HG03045 (cell line): ENCODE measurements at regions not wholly inside any gene's neighbourhood (a gene's known extent, or its start where the extent isn't known, plus 50 kb on each side); places are given as distances from the start of the nearest gene placed in this dataset.
"Not testable (repeated sequence)": the region's sequence is repeated elsewhere in the genome, so short reads cannot be mapped to it uniquely, and the experiment has no call there.

ENCODE experiments used
- ATAC-seq: cut with Tn5 transposase; IDR thresholded peaks from one replicate; pipeline ENCODE4 v1.9.1; 2021; ENCODE audit warnings: mild to moderate bottlenecking, moderate library complexity; ENCODE audit not compliant: unreplicated experiment

DNA sequence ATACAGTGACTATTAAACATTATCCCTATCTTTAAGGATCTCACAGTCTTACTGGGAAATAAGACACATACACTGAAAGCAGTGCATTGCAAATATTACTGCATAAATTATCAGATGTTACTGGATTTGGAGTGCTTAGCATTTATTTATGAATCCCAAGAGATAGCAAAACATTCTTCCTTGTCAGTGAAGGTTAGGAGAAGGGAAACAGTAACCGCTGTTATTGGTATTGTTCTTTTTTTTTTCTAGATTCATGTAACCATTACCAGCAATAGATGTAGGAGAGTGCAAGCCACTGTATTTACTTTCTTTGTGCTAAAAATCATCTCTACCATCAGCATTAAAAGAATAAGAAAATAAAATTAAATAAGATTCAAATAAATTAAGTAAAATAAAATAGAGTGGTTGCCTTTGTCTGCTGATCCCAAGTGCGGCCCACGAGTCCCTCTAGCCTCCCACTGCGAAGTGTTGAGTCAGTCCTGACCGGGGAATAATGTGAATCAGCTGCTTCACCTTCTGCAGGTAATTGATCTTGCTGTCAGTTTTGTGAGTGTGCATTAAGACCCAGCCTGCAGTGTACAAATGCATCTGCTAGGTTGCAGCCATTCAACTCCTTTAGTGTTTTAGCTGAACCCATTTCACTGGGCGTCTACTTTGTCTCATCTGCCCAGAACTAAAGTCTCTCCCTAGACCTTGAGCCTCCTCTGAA lies 1344.9 kb downstream of the GATA3 start:
- ATAC-seq, result no peak

DNA sequence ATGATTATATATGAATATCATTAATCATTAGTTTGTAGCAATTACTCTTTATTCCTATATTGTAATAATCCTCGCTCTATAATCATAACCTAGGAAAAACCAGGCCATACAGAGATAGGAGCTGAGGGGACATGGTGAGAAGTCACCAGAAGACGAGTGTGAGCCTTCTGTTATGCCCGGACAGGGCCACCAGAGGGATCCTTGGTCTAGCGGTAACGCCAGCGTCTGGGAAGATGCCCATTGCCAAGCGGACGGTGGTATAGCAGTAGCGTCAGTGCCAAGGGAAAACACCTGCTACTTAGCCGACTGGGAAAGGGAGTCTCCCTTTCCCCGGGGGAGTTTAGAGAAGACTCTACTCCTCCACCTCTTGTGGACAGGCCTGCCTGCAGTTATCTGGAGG lies 1347.6 kb downstream of the GATA3 start:
- not testable (repeated sequence) for ATAC-seq

DNA sequence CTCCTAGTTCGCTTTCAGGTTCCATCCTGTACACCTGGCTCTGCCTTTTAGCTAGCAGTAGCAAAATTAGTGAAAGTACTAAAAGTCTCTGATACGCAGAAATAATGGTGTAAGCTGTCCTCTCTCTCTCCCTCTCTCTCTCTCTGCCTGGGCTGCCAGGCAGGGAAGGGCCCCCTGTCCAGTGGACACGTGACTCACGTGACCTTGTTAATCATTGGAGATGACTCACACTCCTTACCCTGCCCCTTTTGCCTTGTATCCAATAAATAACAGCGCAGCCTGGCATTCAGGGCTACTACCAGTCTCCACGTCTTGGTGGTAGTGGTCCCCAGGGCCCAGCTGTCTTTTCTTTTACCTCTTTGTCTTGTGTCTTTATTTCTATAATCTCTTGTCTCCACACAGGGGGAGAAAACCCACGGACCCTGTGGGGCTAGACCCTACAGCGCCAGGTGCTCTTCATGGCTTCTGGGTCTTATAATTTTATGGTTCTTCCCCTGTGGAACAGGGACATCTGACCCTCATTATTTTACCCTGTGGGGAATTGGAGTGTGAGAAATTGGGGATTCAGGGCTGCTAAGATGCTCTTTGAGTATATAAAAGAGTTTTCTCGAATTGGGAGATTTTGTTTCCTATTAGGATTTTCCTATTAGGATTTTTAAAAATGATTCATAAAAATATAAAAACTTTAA lies 1348.2 kb downstream of the GATA3 start:
- not testable (repeated sequence) for ATAC-seq

DNA sequence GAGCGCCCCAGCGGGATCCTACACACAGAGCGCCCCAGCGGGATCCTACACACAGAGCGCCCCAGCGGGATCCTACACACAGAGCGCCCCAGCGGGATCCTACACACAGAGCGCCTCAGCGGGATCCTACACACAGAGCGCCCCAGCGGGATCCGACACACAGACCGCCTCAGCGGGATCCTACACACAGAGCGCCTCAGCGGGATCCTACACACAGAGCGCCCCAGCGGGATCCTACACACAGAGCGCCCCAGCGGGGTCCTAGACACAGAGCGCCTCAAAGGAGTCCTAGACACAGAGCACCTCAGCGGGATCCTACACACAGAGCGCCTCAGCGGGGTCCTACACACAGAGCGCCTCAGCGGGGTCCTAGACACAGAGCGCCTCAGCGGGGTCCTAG lies 1352.7 kb downstream of the GATA3 start:
- not testable (repeated sequence) for ATAC-seq

DNA sequence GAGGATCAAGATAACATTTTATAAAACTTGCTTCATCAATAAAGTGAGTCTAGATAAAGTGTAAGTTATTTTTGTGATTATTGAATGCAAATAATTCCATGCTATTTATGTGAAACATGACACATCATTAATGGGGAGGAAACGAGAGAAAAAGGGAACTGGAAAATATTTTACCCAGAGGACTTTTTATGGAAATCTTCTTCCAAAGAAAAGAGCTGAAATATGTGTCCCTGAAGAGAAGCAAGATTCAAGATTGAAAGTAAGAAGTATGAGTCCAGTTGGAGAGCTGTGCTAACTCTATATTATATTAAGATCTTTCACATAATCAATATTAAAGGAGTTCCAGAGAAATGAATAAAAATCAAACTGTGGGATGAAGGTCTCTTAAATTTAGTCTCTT lies 1361.8 kb downstream of the GATA3 start:
- no peak for ATAC-seq

DNA sequence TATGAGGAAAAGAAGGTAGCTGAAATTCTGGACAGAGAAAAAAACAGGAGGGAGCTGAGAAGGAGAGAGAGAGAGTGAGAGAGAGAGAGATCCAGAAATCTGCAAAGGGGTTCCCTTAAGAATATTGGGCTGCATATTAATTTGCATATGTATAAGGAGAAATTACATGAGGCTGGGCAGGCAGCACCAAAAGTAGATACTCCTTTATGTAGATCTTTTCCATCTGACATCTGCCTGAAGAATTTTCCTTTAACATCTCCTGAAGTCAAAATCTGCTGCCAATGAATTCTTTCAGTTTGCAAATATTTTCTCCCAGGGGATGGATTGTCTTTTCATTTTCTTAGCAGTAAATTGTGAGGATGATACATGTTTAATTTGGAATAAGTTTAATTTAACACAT lies 1365.3 kb downstream of the GATA3 start:
- ATAC-seq, result no peak

DNA sequence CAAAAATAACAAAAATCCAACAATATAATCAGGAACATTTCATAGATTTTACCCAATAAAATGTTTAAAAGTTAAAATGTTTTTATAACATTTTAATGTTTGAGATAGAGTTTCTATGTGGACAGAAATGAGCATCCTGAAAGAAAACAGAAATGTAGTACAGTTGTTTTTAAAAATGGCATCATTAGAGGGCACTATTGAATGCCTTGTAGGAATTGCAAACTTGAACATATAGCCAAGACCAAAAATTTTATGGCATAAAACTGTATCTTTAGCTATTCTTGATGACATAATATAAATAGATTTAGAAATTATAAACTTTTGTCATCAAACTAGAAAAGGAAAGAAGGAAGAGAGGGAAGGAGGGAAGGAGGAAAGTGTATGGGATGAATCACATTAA lies 1372.7 kb downstream of the GATA3 start:
- no peak for ATAC-seq

DNA sequence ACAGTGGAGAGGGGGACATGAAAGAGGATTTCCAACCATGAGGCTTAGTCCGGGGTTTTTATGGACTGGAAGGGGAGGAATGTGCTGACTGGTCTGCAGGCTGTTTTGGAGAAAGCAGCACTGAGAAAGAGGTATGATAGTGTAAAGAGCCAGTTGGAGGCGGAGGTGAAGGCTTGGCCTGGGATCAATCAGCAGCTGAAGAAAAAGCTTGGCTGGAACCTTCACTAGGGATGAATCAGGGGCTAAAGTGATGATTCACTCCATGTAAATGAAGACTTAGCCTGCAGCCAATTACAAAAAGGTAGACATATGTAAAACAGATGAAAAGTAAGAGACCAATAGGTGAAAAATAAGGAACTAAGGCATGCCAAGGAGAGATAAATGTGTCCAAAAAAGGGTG lies 1382.6 kb downstream of the GATA3 start:
- no peak for ATAC-seq

DNA sequence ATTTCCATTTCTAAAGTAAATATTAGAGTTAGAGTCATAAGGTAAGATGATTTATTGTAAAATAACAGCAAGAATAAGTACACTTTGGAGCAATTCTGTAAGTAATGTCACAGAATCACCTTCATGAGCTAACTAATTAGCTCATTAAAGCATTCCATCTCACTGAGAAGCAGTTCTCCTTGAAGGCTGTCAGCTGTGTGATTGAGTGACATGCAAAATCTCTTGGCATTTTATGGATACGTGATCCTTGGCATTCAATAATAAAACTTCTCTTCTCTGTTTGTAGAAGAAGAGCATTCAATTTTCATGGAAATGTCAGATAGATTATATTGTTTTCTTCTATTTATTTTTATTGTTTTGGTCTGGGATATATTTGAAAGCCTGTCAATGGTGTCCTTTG lies 1389.3 kb downstream of the GATA3 start:
- no peak for ATAC-seq

DNA sequence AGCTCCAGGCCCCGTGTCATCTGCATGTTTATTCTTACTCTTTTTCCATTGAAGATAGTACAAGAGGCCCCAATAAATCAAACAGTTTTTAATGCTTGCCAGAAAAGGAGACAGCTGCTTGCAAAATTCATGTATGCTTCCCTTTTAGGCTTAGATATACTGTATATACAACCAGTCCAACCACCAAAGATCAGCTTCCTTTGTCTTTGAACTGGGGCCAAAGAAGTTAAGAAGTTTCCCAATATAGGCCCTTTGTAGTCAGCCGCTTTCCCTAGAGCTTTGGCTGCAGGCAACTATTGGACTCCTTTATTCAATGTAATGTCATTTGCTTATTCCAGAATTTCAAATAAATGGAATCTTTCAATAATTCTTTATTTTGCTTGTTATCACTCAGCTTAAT lies 1395.0 kb downstream of the GATA3 start:
- no peak for ATAC-seq

DNA sequence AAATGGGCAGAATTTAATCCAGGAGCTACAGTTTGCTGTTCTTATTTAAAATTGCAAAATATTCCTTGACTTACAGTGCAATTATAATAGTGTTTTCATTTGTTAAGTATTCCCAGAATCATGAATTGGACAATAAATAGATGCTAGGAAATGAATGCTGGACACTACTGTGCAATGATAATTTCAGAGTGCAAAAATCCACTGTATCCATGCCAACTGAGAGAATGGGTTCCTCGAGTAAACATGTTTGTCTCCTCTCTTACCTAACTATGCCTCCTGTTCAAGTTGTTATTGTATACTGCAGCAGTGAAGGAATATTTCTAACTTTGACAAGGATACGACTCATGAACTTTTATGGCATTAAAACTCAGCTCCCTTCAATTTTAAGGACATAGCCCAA lies 1396.3 kb downstream of the GATA3 start:
- no peak for ATAC-seq

DNA sequence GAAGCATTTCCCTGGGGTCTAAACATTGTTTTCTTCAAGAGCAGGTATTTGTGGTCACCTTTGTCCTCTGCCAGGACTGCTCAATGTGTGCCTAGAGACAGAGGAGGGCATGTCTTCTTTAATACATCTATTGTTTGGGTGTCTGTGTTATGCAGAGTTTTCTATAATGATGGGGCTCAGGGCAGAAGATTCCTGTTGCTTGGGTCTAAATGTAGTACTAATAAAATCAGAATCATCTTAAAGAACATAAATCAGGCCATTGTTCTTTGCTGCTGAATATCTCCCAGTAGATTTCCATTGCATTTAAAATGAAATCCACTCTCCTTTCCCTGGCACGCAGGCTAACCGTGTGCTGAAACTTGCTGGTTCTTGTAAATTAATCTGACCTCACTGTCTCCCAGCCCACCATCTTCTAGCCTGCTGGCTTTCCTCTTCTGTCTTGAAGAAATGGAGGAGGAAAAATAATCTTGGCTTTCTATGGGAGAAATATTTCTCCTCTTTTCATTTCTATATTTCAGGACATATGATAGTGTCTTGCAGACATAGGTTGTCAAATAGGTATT lies 1396.8 kb downstream of the GATA3 start:
- no peak for ATAC-seq

DNA sequence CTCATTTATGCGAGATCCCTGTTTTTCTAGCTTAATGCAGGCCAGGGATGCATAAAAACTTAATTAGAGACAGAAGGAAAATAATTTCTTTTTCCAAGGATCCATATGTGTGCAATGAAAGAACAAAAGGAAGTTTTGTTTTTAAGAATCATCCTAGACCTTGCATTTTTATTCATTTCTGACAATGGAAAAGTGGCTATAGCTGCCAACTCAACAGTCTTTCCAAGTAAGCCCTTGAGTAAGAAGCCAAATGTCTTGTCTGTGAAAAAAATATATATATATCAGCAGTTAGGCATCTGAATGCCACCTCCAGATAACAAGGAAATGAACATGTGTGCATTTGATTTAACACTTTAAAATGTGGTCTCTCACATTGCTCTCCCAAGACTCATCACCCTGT lies 1397.6 kb downstream of the GATA3 start:
- no peak for ATAC-seq

DNA sequence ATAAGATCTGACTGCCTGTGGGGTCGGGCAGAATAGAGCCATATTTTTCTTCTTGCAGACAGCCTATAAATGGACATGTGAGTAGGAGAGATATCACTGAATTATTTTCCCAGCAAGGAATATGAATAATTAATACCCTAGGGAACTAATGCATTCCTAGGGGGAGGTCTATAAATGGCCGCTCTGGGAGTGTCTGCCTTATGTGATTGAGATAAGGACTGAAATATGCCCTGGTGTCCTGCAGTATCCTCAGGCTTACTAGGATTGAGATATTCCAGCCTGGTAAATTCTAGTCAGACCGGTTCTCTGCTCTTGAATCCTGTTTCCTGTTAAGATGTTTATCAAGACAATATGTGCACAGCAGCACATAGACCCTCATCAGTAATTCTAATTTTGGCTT lies 1399.4 kb downstream of the GATA3 start:
- ATAC-seq, result not testable (repeated sequence)

DNA sequence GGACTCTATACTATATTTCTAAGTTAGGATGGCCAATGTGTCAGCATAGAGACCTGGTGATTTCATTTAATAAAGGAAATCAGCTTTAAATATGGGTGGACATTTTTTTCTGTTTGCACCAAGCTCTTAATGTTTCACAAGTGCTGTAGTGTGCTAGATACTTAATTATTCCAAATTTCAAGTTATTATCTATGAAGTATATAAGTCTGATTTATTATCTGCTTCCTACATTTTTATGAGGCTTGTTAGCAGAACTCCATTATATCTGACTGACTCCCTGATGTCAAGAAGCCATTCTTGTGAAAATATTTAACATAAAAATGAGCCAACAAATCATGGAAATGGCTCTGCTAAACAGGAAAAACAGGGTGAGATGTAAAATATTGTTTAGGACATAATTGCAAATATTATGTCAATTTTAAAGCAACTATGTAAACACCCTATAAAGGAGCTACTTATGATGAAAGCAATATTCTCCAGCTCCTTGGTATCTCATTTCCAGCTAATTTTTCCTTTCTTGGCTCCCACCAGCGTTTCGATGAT lies 1415.2 kb downstream of the GATA3 start:
- no peak for ATAC-seq

DNA sequence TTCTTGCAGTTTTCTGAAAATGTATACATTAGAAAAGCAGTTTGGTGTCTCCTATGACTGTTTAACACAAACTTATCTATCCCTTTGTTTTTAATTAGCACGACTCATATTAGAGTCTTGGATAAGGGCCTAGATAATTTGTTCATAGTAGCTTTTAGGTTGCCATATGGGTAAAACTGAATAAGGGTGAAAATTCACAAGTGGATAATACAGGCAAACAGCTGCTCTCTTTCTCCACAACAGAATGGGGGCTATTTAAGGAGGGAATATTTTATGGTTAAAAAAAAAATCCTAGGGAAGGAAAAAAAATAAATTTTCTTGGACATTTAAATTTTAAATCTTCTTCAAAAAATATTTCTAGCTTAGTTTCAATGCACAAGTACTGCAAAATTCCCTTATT lies 1416.1 kb downstream of the GATA3 start:
- ATAC-seq, result no peak

DNA sequence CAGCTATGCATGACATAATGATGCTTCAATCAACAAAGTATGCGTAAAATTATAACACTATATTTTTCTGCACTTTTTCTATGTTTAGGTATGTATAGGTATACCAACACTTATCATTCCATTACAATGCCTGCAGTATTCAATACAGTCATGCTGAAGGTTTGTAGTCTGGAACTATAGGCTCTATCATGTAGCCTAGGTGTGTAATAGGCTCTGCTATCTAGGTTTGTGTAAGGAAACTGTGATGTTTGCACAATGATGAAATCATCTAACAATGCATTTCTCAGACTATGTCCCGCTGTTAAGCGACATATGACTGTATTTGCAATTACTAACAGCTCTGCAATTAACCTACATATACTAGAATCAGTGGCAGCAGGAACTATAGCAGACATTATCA lies 1447.5 kb downstream of the GATA3 start:
- no peak for ATAC-seq

DNA sequence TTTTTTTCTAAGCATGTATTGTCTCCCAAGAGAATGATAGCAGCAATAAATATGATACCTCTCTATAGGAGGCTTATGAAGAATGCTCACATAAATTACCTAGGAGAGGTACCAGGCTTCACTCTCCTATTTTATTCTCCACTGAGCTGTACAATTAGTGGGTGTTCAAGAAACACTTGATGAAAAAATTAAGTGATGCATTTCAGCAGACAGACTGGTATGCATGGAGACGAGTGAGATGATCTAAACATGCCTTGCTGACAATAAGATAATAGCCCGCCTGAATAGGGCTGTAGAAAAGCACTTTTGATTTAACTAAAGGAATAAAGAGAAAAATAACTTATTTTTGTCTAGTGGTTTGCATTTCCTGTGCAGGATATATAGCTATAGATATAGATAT lies 1449.7 kb downstream of the GATA3 start:
- no peak for ATAC-seq

DNA sequence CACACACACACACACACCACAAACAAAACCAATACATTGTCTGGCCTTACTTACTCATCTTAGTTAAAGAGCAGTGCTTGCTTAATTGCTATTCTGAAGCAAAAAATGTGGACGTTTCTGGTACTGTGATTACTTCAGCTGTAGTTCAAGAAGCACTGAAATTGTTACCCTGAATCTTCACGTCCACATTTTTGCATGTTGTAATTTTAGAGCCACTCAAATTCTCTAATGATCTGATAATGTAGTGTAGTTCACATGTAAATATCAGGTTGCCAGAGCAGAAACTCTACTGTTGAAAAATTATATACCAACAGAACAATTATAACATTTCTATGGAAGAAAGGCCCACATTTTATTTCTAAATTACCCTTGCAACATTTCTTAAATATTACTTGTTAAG lies 1451.1 kb downstream of the GATA3 start:
- no peak for ATAC-seq

DNA sequence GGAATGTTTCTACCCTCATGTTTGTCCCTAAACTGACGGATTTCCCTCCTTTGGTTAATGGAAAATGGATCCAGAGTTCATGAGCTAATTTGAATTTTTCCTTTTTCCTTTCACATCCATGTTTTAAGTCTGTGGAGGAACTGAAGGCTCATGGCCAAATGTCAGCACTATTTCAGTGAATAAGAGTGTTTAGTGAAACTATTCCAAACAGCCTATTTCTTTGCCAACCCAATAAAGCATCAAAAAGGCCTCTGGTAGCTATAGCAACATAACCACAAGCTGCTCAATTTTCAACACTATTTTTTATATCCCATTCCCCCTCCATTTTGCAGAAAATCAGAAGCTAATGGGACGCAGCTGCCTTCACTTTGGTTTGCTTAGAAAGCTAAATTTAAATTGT lies 1454.1 kb downstream of the GATA3 start:
- ATAC-seq, result no peak

DNA sequence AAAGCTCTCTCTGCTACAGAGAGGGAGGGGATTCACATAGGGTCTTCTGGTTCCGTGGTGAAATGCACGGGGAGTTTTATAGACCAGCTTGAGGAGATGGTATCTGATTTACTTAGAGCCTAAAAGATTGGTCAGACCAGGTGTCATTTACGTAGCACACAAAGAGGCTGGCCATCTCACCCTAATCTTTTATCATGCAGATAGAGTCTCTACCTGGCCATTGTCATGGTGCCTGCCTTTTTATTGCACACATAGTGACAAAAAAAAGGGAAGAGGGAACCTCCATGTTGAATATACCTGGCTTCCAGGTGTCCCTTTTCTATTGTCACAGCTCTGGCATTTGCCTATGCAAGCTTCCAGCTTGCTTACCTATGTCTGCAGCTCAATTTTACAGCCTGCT lies 1456.1 kb downstream of the GATA3 start:
- no peak for ATAC-seq

DNA sequence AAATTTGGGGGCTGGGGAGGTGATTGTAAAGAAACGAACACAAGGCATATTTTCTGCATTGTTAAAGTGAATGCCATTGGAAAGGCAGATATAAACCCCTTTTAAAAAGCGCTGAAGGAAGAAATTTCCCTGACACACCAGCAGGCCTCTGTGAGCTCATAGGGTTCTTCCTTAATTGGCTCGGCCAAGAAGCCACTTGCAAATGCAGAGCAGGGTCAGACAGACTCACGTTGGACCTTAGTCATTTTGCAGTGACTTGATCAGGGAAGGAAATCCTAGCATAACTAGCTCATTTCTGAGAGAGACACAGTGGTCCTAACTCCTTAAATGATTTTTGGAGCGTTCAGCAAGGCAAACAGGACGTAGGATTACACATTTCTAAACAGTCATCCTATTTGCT lies 1461.4 kb downstream of the GATA3 start:
- no peak for ATAC-seq
